ENCODE measurements at regions not wholly inside any gene's neighbourhood (a gene's known extent, or its start where the extent isn't known, plus 50 kb on each side); places are given as distances from the start of the nearest gene placed in this dataset.

- TF ChIP-seq EGR1 (IDR thresholded peaks at IDR 0.05) (no peak), EP300 (IDR thresholded peaks at IDR 0.05; ENCODE audit: borderline replicate concordance) (no peak), CREB1 (IDR thresholded peaks at IDR 0.05; ENCODE audit: low read depth) (no peak), RAD21 (IDR thresholded peaks at IDR 0.05; ENCODE audit: low read depth) (no peak), REST (IDR thresholded peaks at IDR 0.05; ENCODE audit: low read depth) (no peak), NFIC (IDR thresholded peaks at IDR 0.05) (no peak), YY1 (IDR thresholded peaks at IDR 0.05; ENCODE audit: low read depth) (no peak), CEBPB (IDR thresholded peaks at IDR 0.05) (no peak), TCF12 (IDR thresholded peaks at IDR 0.05; ENCODE audit: low read depth) (no peak), FOXM1 (IDR thresholded peaks at IDR 0.05; ENCODE audit: borderline replicate concordance, low read depth) (no peak), MAX (IDR thresholded peaks at IDR 0.05) (no peak), USF1 (IDR thresholded peaks at IDR 0.05) (no peak)
These were observed 445.7 kb downstream of the SMARCA1 start for GRCh38 chrX:129077424-129078170.
